ENCODE measurements at regions not wholly inside any gene's neighbourhood (a gene's known extent, or its start where the extent isn't known, plus 50 kb on each side); places are given as distances from the start of the nearest gene placed in this dataset.

DNA sequence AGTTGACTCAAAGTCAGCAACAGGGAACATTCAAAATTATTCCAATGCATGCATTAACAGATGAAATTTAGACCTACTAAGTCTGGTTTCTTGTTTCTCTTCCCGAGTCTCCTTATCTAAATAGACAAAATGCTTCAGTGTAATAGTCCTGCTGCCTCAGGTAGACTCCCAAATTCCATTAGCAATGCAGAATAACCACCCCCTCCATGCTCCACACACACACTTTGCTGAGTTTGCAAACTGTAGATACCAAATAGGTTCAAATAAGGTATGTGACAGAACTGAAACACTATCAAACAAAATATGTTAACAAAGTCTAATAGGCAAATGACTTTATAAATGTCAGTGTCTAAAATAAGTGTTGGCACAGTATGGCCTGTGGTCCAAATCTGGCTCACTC is 451.1 kb upstream of the SOX5 start:
- Histone ChIP-seq H3K79me2 (ENCODE audit: control insufficient read depth, insufficient read depth, low read length, unreplicated experiment) (no peaks in the 10 kb centered on the region), H3K4me1 (ENCODE audit: control insufficient read depth, insufficient read depth, low read length, unreplicated experiment) (no peaks in the 10 kb centered on the region), H3K4me3 (ENCODE audit: low read depth, low read length) (no peak overlapping the region), H2AFZ (ENCODE audit: low read length, unreplicated experiment) (no peak overlapping the region), H3K27ac (ENCODE audit: low read depth, low read length) (no peak overlapping the region), H3K27me3 (ENCODE audit: insufficient read depth, low read length) (no peaks in the 10 kb centered on the region), H3K36me3 (ENCODE audit: insufficient read depth, low read length) (no peaks in the 10 kb centered on the region)

DNA sequence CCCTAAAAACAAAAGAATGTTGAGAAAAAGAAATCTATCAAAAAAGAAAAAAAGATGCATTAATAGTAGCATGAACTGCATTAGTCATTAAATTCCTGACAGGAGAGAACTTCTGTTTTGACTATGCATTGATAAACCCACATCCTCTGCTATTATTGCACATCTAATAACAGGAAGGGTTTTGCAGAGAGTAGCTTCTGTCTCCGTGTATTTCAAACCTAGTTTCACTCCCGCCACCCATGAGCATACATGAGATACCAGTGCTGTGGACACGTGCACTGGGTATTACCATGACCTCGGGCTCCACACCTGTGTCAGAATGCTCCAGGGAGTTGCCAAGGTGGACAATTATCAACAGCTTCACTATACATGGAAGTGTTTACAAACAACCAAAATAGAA is 449.1 kb upstream of the SOX5 start:
- Histone ChIP-seq H3K27ac (ENCODE audit: low read depth, low read length) (no peak overlapping the region), H3K27me3 (ENCODE audit: insufficient read depth, low read length) (no peaks in the 10 kb centered on the region)

DNA sequence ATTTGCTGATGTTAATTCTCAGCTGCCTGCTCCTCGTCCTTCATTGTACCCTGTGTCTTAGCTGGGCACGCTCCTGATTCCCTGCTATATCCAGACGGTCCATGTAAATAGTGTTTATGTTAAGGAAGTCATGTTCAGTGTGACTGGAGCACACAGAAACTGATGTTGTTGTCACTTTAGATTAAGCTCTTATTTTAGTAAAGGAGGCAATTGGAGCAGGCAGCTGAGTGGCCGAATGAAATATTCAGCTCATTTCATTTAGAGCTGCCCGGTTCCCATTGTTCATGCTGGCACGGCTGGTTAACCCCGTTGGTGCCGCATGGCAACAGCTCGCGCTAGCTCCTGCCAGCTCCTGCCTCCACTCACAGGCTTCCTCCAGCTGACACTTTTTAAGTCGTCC is 446.8 kb upstream of the SOX5 start:
- Histone ChIP-seq H2AFZ (ENCODE audit: low read length, unreplicated experiment) (no peak overlapping the region), H3K36me3 (ENCODE audit: insufficient read depth, low read length) (no peaks in the 10 kb centered on the region), H3K27ac (ENCODE audit: low read depth, low read length) (no peak overlapping the region), H3K79me2 (ENCODE audit: control insufficient read depth, insufficient read depth, low read length, unreplicated experiment) (no peaks in the 10 kb centered on the region), H3K4me3 (ENCODE audit: low read depth, low read length) (no peak overlapping the region), H3K27me3 (ENCODE audit: insufficient read depth, low read length) (no peaks in the 10 kb centered on the region), H3K4me1 (ENCODE audit: control insufficient read depth, insufficient read depth, low read length, unreplicated experiment) (no peaks in the 10 kb centered on the region)

More for the DNA sequence above, 449.1 kb upstream of the SOX5 start:
- Histone ChIP-seq H3K36me3 (ENCODE audit: insufficient read depth, low read length) (no peaks in the 10 kb centered on the region), H3K4me3 (ENCODE audit: low read depth, low read length) (no peak overlapping the region), H3K79me2 (ENCODE audit: control insufficient read depth, insufficient read depth, low read length, unreplicated experiment) (no peaks in the 10 kb centered on the region), H2AFZ (ENCODE audit: low read length, unreplicated experiment) (no peak overlapping the region), H3K4me1 (ENCODE audit: control insufficient read depth, insufficient read depth, low read length, unreplicated experiment) (no peaks in the 10 kb centered on the region)

DNA sequence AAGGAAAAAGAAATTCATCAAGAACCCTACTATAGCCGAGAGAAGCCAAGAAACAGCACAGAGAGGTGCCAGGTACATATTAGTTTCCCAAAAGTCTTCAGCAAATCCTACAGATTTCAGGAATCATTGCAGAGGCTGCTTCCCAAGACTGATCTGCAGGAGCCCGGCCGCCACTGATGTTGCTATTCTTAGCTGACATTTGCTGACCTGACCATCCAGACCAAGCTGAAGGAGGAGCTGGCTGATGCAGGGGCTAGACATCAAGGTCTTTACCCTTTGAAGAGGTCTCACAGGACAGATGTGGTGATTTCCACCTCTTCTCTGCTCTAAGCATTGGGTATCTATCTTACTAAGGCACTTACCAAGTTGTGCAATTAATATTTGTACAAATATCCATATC is 444.8 kb upstream of the SOX5 start:
- H3K36me3 ChIP-seq (ENCODE audit: insufficient read depth, low read length) = no peaks in the 10 kb centered on the region
- H3K79me2 ChIP-seq (ENCODE audit: control insufficient read depth, insufficient read depth, low read length, unreplicated experiment) = no peaks in the 10 kb centered on the region
- no peak overlapping the region for H3K27ac ChIP-seq (ENCODE audit: low read depth, low read length)

DNA sequence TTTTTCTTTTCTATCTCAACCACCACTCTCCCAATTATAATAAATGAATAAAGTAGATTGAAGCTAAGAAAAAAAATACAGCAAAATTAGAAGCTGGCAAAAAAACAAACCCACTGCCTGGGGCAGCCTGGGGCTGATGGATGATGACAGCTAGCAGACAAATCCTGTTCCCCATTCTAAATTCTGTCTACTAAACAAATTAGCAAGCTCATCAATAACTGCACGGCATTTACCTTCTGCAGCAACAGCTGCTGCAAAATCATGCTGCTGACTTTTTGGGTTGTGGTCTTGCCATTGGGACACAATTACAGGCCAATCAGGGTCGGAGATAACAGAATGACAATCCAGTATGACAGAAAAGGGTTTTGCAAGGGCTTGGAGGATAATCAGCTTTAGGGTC is 443.6 kb upstream of the SOX5 start:
- no peak overlapping the region for H3K27ac ChIP-seq (ENCODE audit: low read depth, low read length)

More for the DNA sequence above, 444.8 kb upstream of the SOX5 start:
- H3K4me3 ChIP-seq (ENCODE audit: low read depth, low read length) = no peak overlapping the region
- no peak overlapping the region for H2AFZ ChIP-seq (ENCODE audit: low read length, unreplicated experiment)
- no peaks in the 10 kb centered on the region for H3K27me3 ChIP-seq (ENCODE audit: insufficient read depth, low read length)
- H3K4me1 ChIP-seq (ENCODE audit: control insufficient read depth, insufficient read depth, low read length, unreplicated experiment) = no peaks in the 10 kb centered on the region

DNA sequence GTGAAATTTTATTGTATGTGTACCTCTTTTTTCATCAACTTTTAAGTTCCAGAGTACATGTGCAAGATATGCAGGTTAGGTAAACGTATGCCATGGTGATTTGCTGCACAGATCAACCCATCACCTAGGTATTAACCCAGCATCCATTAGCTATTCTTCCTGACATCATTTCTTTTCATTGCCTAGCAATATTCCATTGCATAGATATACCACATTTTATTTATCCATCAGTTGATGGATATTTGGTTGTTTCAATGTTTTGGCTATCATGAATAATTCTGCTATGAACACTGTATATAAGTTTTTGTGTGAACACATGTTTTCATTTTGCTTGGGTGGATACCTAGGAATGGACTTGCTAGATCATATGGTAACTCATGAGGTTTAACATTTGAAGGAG is 439.9 kb upstream of the SOX5 start:
- Histone ChIP-seq H3K4me1 (ENCODE audit: control insufficient read depth, insufficient read depth, low read length, unreplicated experiment) (no peaks in the 10 kb centered on the region), H2AFZ (ENCODE audit: low read length, unreplicated experiment) (no peak overlapping the region), H3K27ac (ENCODE audit: low read depth, low read length) (no peak overlapping the region), H3K27me3 (ENCODE audit: insufficient read depth, low read length) (no peaks in the 10 kb centered on the region), H3K36me3 (ENCODE audit: insufficient read depth, low read length) (no peaks in the 10 kb centered on the region), H3K4me3 (ENCODE audit: low read depth, low read length) (no peak overlapping the region), H3K79me2 (ENCODE audit: control insufficient read depth, insufficient read depth, low read length, unreplicated experiment) (no peaks in the 10 kb centered on the region)

More for the DNA sequence above, 443.6 kb upstream of the SOX5 start:
- Histone ChIP-seq H3K4me3 (ENCODE audit: low read depth, low read length) (no peak overlapping the region), H3K27me3 (ENCODE audit: insufficient read depth, low read length) (no peaks in the 10 kb centered on the region), H3K36me3 (ENCODE audit: insufficient read depth, low read length) (no peaks in the 10 kb centered on the region), H3K4me1 (ENCODE audit: control insufficient read depth, insufficient read depth, low read length, unreplicated experiment) (no peaks in the 10 kb centered on the region), H3K79me2 (ENCODE audit: control insufficient read depth, insufficient read depth, low read length, unreplicated experiment) (no peaks in the 10 kb centered on the region), H2AFZ (ENCODE audit: low read length, unreplicated experiment) (no peak overlapping the region)

DNA sequence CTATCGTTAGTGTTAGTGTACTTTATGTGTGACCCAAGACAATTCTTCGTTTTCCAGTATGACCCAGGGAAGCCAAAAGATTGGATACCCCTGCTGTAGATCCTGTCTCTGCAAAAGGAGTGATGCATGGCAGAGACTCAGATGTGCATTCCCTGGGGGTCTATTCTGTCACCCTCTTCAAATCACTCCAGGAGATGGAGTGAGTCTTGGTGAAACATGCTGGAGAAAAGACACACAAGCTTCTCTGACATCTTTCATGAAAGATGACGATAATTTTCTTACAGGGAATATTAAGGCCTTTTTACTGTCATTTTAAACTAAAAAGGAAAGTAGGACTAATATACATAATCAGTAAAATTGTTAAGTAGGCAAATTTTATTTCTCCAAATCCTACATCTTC is 437.9 kb upstream of the SOX5 start:
- Histone ChIP-seq H3K27ac (ENCODE audit: low read depth, low read length) (no peak overlapping the region), H2AFZ (ENCODE audit: low read length, unreplicated experiment) (no peak overlapping the region), H3K79me2 (ENCODE audit: control insufficient read depth, insufficient read depth, low read length, unreplicated experiment) (no peaks in the 10 kb centered on the region), H3K4me1 (ENCODE audit: control insufficient read depth, insufficient read depth, low read length, unreplicated experiment) (no peaks in the 10 kb centered on the region), H3K4me3 (ENCODE audit: low read depth, low read length) (no peak overlapping the region), H3K36me3 (ENCODE audit: insufficient read depth, low read length) (no peaks in the 10 kb centered on the region), H3K27me3 (ENCODE audit: insufficient read depth, low read length) (no peaks in the 10 kb centered on the region)

- no peaks in the 10 kb centered on the region for H3K36me3 ChIP-seq (ENCODE audit: insufficient read depth, low read length)
- no peak overlapping the region for H3K27ac ChIP-seq (ENCODE audit: low read depth, low read length)
- H2AFZ ChIP-seq (ENCODE audit: low read length, unreplicated experiment) = no peak overlapping the region
- no peaks in the 10 kb centered on the region for H3K27me3 ChIP-seq (ENCODE audit: insufficient read depth, low read length)
- no peaks in the 10 kb centered on the region for H3K79me2 ChIP-seq (ENCODE audit: control insufficient read depth, insufficient read depth, low read length, unreplicated experiment)
- H3K4me1 ChIP-seq (ENCODE audit: control insufficient read depth, insufficient read depth, low read length, unreplicated experiment) = no peaks in the 10 kb centered on the region
- H3K4me3 ChIP-seq (ENCODE audit: low read depth, low read length) = no peak overlapping the region
Observed at GRCh38 chr12:24386836-24387235, 437.4 kb upstream of the SOX5 start.

- Histone ChIP-seq H3K4me3 (ENCODE audit: low read depth, low read length) (no peak overlapping the region), H3K27ac (ENCODE audit: low read depth, low read length) (no peak overlapping the region), H2AFZ (ENCODE audit: low read length, unreplicated experiment) (no peak overlapping the region), H3K4me1 (ENCODE audit: control insufficient read depth, insufficient read depth, low read length, unreplicated experiment) (peaks cover 6% of the 10 kb centered on the region), H3K36me3 (ENCODE audit: insufficient read depth, low read length) (no peaks in the 10 kb centered on the region), H3K79me2 (ENCODE audit: control insufficient read depth, insufficient read depth, low read length, unreplicated experiment) (no peaks in the 10 kb centered on the region), H3K27me3 (ENCODE audit: insufficient read depth, low read length) (no peaks in the 10 kb centered on the region)
Observed at GRCh38 chr12:24381790-24382189, 432.3 kb upstream of the SOX5 start.

- Histone ChIP-seq H3K4me1 (ENCODE audit: control insufficient read depth, insufficient read depth, low read length, unreplicated experiment) (peaks cover 6% of the 10 kb centered on the region), H3K4me3 (ENCODE audit: low read depth, low read length) (no peak overlapping the region), H2AFZ (ENCODE audit: low read length, unreplicated experiment) (no peak overlapping the region), H3K36me3 (ENCODE audit: insufficient read depth, low read length) (no peaks in the 10 kb centered on the region), H3K79me2 (ENCODE audit: control insufficient read depth, insufficient read depth, low read length, unreplicated experiment) (no peaks in the 10 kb centered on the region), H3K27ac (ENCODE audit: low read depth, low read length) (no peak overlapping the region), H3K27me3 (ENCODE audit: insufficient read depth, low read length) (no peaks in the 10 kb centered on the region)
Observed at GRCh38 chr12:24379861-24380521, 430.5 kb upstream of the SOX5 start.

DNA sequence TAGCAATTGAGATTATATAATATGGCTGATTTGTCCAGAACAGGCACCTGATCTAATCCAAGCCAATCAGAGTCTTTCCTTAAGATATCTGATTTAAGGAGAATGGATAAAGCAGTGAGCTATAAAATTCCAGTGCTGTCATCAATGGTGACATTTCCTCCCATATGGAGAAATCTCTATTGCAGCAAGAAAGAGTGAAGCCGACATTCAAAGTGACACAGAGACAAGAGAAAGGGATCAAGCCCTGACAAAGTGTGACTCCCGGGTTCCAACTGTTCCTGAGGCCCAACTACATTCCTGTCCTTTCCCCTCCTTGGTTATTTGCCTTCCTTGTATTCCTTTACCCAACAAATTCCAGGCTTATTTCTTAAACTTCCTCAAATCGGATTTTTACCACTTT is 430.0 kb upstream of the SOX5 start:
- H2AFZ ChIP-seq (ENCODE audit: low read length, unreplicated experiment) = no peak overlapping the region
- H3K4me1 ChIP-seq (ENCODE audit: control insufficient read depth, insufficient read depth, low read length, unreplicated experiment) = peaks cover 6% of the 10 kb centered on the region
- no peaks in the 10 kb centered on the region for H3K27me3 ChIP-seq (ENCODE audit: insufficient read depth, low read length)
- H3K4me3 ChIP-seq (ENCODE audit: low read depth, low read length) = no peak overlapping the region
- H3K36me3 ChIP-seq (ENCODE audit: insufficient read depth, low read length) = no peaks in the 10 kb centered on the region
- no peak overlapping the region for H3K27ac ChIP-seq (ENCODE audit: low read depth, low read length)
- no peaks in the 10 kb centered on the region for H3K79me2 ChIP-seq (ENCODE audit: control insufficient read depth, insufficient read depth, low read length, unreplicated experiment)
